ENCODE measurements at regions not wholly inside any gene's neighbourhood (a gene's known extent, or its start where the extent isn't known, plus 50 kb on each side); places are given as distances from the start of the nearest gene placed in this dataset.
"Not testable (repeated sequence)": the region's sequence is repeated elsewhere in the genome, so short reads cannot be mapped to it uniquely, and the experiment has no call there.

DNA sequence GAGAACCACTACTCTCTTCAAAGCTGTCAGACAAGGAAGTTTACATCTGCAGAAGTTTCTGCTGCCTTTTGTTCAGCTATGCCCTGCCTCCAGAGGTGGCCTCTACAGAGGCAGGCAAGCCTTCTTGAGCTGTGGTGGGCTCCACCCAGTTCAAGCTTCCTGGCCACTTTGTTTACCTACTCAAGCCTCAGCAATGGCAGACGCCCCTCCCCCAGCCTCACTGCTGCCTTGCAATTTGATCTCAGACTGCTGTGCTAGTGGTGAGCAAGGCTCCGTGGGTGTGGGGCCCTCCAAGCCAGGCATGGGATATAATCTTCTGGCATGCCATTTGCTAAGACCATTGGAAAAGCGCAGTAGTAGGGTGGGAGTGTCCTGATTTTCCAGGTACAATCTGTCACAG lies 144.0 kb downstream of the CCNG2 start:
- not testable (repeated sequence) for TF ChIP-seq POLR2A, POLR2AphosphoS5 (IDR thresholded peaks at IDR 0.05; ENCODE audit: low read depth, low read length)
